GM23338 (cell line): ENCODE measurements at regions not wholly inside any gene's neighbourhood (a gene's known extent, or its start where the extent isn't known, plus 50 kb on each side); places are given as distances from the start of the nearest gene placed in this dataset.

Experiments
- ATAC-seq: fragments of 200-7000 bp; cut with Tn5 transposase; 3 replicates; pipeline ENCODE4 v1.9.1; 2020
- DNase-seq: peaks from one replicate; pipeline ENCODE4 v3.0.0-alpha.2; 2015; ENCODE audit warnings: low spot score
- H2AFZ ChIP-seq: fragments of 200-600 bp; sonication (generic); 2 replicates; pipeline ENCODE4 v1.8.0; 2016; ENCODE audit warnings: antibody characterized with exemption, mild to moderate bottlenecking, moderate library complexity
- H3F3A ChIP-seq: fragments of 200-600 bp; sonication (generic); replicated peaks from 2 replicates; pipeline ENCODE4 v1.8.0; 2017; ENCODE audit warnings: antibody characterized with exemption, mixed run types, low read depth
- H3K27ac ChIP-seq: fragments of 200-600 bp; sonication (generic); 2 replicates; pipeline ENCODE4 v1.6.1; 2016; ENCODE audit warnings: low read depth
- H3K27me3 ChIP-seq: fragments of 200-600 bp; sonication (generic); 2 replicates; pipeline ENCODE4 v1.8.0; 2016; ENCODE audit warnings: mild to moderate bottlenecking, mixed run types, moderate library complexity; ENCODE audit not compliant: insufficient read depth
- H3K36me3 ChIP-seq: fragments of 200-600 bp; sonication (generic); 2 replicates; pipeline ENCODE4 v1.8.0; 2016; ENCODE audit warnings: mild to moderate bottlenecking; ENCODE audit not compliant: insufficient read depth
- H3K4me1 ChIP-seq: fragments of 200-600 bp; sonication (generic); 2 replicates; pipeline ENCODE4 v1.8.0; 2016; ENCODE audit warnings: mild to moderate bottlenecking, moderate library complexity; ENCODE audit not compliant: insufficient read depth
- H3K4me2 ChIP-seq: fragments of 200-600 bp; sonication (generic); 2 replicates; pipeline ENCODE4 v1.7.1; 2017; ENCODE audit warnings: mixed run types
- H3K4me3 ChIP-seq: fragments of 200-600 bp; sonication (generic); 2 replicates; pipeline ENCODE4 v1.6.1; 2016; ENCODE audit warnings: mixed run types
- H3K79me2 ChIP-seq: fragments of 200-600 bp; sonication (generic); replicated peaks from 2 replicates; pipeline ENCODE4 v1.8.0; 2017; ENCODE audit warnings: mild to moderate bottlenecking; ENCODE audit not compliant: insufficient read depth
- H3K9me2 ChIP-seq: fragments of 200-600 bp; sonication (generic); 2 replicates; pipeline ENCODE4 v1.8.0; 2017; ENCODE audit not compliant: insufficient read depth
- H4K20me1 ChIP-seq: fragments of 200-600 bp; sonication (generic); replicated peaks from 2 replicates; pipeline ENCODE4 v1.8.0; 2017; ENCODE audit warnings: mild to moderate bottlenecking; ENCODE audit not compliant: insufficient read depth
- H3K27ac Mint-ChIP-seq: 2 replicates; pipeline ENCODE4 v1.8.0; 2020; ENCODE audit warnings: inconsistent platforms, mild to moderate bottlenecking, moderate library complexity, mixed read lengths
- H3K27me3 Mint-ChIP-seq: 3 replicates; pipeline ENCODE4 v1.8.0; 2022; ENCODE audit warnings: low read depth, mild to moderate bottlenecking, moderate library complexity, mixed read lengths, inconsistent platforms; ENCODE audit not compliant: insufficient read depth, poor library complexity
- H3K36me3 Mint-ChIP-seq: 3 replicates; pipeline ENCODE4 v1.8.0; 2021; ENCODE audit warnings: low read depth, mild to moderate bottlenecking, inconsistent platforms, moderate library complexity, mixed read lengths
- H3K4me1 Mint-ChIP-seq: 3 replicates; pipeline ENCODE4 v1.8.0; 2020; ENCODE audit warnings: mild to moderate bottlenecking, inconsistent platforms, mixed read lengths
- H3K4me3 Mint-ChIP-seq: 3 replicates; pipeline ENCODE4 v1.8.0; 2021; ENCODE audit warnings: moderate library complexity, mild to moderate bottlenecking, inconsistent platforms, mixed read lengths
- H3K9me3 Mint-ChIP-seq: 3 replicates; pipeline ENCODE4 v1.8.0; 2020; ENCODE audit warnings: moderate library complexity, mild to moderate bottlenecking, inconsistent platforms, mixed read lengths
- CREB1 ChIP-seq: fragments of 250-450 bp; sonication (Bioruptor Pico); IDR thresholded peaks from 2 replicates; pipeline ENCODE4 v1.5.0; 2020; ENCODE audit warnings: low read depth, mild to moderate bottlenecking, moderate library complexity
- EZH2 ChIP-seq: fragments of 200-600 bp; sonication (generic); IDR thresholded peaks from one replicate; pipeline ENCODE4 v1.8.0; 2017; ENCODE audit warnings: antibody characterized with exemption, mild to moderate bottlenecking, low read depth; ENCODE audit not compliant: unreplicated experiment
- JUNB ChIP-seq: IDR thresholded peaks from one replicate; pipeline ENCODE4 v1.6.1; 2016; ENCODE audit warnings: antibody characterized with exemption; ENCODE audit not compliant: unreplicated experiment
- NANOG ChIP-seq: IDR thresholded peaks from 2 replicates; pipeline ENCODE4 v1.6.1; 2016; ENCODE audit warnings: antibody characterized with exemption, borderline replicate concordance
- POLR2AphosphoS5 ChIP-seq: IDR thresholded peaks from 2 replicates; pipeline ENCODE4 v1.6.1; 2016; ENCODE audit warnings: antibody characterized with exemption, low read depth
- REST ChIP-seq: IDR thresholded peaks from one replicate; pipeline ENCODE4 v1.6.1; 2018; ENCODE audit warnings: antibody characterized with exemption; ENCODE audit not compliant: unreplicated experiment
- ZNF114 ChIP-seq: fragments of 250-450 bp; sonication (Bioruptor Pico); IDR thresholded peaks from 2 replicates; pipeline ENCODE4 v1.5.0; 2020; ENCODE audit warnings: mild to moderate bottlenecking, moderate library complexity
- TF ChIP-seq, protein P1 (sequence below): fragments of 250-450 bp; sonication (Bioruptor Pico); IDR thresholded peaks from 2 replicates; pipeline ENCODE4 v1.5.0; 2020; ENCODE audit warnings: mild to moderate bottlenecking, moderate library complexity
- TF ChIP-seq, protein P2 (sequence below), 2 experiments: fragments of 200-600 bp in 1 of 2; sonication (generic) in 1 of 2; conservative IDR thresholded peaks; 2 replicates each; pipeline versions ENCODE4 v1.5.1 to v1.6.1; 2016 to 2017; ENCODE audit warnings: antibody characterized with exemption in 2 of 2, low read depth in 2 of 2, mild to moderate bottlenecking in 2 of 2, moderate library complexity in 1 of 2
- TF ChIP-seq, protein P3 (sequence below): IDR thresholded peaks from 2 replicates; pipeline ENCODE4 v1.6.1; 2016; ENCODE audit warnings: antibody characterized with exemption

- no peak overlapping the region for H3K4me3 Mint-ChIP-seq
- H3K27ac Mint-ChIP-seq = no peak overlapping the region
- H3K79me2 ChIP-seq = no peaks in the 10 kb centered on the region
- DNase-seq = no peak
- H4K20me1 ChIP-seq = no peaks in the 10 kb centered on the region
- H3K36me3 ChIP-seq = no peaks in the 10 kb centered on the region
- H3F3A ChIP-seq = no peaks in the 10 kb centered on the region
- H3K27me3 ChIP-seq = no peaks in the 10 kb centered on the region
- no peaks in the 10 kb centered on the region for H3K9me2 ChIP-seq
- H3K36me3 Mint-ChIP-seq = peaks cover 5% of the 10 kb centered on the region; the same call in 2 of the 3 replicates
- H3K4me2 ChIP-seq = no peak overlapping the region
- no peak for TF ChIP-seq POLR2AphosphoS5
- TF ChIP-seq, protein P1, sequence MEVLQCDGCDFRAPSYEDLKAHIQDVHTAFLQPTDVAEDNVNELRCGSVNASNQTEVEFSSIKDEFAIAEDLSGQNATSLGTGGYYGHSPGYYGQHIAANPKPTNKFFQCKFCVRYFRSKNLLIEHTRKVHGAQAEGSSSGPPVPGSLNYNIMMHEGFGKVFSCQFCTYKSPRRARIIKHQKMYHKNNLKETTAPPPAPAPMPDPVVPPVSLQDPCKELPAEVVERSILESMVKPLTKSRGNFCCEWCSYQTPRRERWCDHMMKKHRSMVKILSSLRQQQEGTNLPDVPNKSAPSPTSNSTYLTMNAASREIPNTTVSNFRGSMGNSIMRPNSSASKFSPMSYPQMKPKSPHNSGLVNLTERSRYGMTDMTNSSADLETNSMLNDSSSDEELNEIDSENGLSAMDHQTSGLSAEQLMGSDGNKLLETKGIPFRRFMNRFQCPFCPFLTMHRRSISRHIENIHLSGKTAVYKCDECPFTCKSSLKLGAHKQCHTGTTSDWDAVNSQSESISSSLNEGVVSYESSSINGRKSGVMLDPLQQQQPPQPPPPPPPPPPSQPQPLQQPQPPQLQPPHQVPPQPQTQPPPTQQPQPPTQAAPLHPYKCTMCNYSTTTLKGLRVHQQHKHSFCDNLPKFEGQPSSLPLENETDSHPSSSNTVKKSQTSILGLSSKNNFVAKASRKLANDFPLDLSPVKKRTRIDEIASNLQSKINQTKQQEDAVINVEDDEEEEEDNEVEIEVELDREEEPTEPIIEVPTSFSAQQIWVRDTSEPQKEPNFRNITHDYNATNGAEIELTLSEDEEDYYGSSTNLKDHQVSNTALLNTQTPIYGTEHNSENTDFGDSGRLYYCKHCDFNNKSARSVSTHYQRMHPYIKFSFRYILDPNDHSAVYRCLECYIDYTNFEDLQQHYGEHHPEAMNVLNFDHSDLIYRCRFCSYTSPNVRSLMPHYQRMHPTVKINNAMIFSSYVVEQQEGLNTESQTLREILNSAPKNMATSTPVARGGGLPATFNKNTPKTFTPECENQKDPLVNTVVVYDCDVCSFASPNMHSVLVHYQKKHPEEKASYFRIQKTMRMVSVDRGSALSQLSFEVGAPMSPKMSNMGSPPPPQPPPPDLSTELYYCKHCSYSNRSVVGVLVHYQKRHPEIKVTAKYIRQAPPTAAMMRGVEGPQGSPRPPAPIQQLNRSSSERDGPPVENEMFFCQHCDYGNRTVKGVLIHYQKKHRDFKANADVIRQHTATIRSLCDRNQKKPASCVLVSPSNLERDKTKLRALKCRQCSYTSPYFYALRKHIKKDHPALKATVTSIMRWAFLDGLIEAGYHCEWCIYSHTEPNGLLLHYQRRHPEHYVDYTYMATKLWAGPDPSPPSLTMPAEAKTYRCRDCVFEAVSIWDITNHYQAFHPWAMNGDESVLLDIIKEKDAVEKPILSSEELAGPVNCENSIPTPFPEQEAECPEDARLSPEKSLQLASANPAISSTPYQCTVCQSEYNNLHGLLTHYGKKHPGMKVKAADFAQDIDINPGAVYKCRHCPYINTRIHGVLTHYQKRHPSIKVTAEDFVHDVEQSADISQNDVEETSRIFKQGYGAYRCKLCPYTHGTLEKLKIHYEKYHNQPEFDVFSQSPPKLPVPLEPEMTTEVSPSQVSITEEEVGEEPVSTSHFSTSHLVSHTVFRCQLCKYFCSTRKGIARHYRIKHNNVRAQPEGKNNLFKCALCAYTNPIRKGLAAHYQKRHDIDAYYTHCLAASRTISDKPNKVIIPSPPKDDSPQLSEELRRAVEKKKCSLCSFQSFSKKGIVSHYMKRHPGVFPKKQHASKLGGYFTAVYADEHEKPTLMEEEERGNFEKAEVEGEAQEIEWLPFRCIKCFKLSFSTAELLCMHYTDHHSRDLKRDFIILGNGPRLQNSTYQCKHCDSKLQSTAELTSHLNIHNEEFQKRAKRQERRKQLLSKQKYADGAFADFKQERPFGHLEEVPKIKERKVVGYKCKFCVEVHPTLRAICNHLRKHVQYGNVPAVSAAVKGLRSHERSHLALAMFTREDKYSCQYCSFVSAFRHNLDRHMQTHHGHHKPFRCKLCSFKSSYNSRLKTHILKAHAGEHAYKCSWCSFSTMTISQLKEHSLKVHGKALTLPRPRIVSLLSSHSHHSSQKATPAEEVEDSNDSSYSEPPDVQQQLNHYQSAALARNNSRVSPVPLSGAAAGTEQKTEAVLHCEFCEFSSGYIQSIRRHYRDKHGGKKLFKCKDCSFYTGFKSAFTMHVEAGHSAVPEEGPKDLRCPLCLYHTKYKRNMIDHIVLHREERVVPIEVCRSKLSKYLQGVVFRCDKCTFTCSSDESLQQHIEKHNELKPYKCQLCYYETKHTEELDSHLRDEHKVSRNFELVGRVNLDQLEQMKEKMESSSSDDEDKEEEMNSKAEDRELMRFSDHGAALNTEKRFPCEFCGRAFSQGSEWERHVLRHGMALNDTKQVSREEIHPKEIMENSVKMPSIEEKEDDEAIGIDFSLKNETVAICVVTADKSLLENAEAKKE (CRISPR knock-in tag) = no peak
- no peak for TF ChIP-seq REST
- TF ChIP-seq NANOG = no peak
- no peak for TF ChIP-seq EZH2
- TF ChIP-seq, protein P2, sequence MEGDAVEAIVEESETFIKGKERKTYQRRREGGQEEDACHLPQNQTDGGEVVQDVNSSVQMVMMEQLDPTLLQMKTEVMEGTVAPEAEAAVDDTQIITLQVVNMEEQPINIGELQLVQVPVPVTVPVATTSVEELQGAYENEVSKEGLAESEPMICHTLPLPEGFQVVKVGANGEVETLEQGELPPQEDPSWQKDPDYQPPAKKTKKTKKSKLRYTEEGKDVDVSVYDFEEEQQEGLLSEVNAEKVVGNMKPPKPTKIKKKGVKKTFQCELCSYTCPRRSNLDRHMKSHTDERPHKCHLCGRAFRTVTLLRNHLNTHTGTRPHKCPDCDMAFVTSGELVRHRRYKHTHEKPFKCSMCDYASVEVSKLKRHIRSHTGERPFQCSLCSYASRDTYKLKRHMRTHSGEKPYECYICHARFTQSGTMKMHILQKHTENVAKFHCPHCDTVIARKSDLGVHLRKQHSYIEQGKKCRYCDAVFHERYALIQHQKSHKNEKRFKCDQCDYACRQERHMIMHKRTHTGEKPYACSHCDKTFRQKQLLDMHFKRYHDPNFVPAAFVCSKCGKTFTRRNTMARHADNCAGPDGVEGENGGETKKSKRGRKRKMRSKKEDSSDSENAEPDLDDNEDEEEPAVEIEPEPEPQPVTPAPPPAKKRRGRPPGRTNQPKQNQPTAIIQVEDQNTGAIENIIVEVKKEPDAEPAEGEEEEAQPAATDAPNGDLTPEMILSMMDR (conservative IDR thresholded peaks at IDR 0.05; ENCODE audit: low read depth in 2 of 2) = no peak
- no peak for TF ChIP-seq ZNF114
- no peak for TF ChIP-seq CREB1 (CRISPR knock-in tag)
- TF ChIP-seq, protein P3, sequence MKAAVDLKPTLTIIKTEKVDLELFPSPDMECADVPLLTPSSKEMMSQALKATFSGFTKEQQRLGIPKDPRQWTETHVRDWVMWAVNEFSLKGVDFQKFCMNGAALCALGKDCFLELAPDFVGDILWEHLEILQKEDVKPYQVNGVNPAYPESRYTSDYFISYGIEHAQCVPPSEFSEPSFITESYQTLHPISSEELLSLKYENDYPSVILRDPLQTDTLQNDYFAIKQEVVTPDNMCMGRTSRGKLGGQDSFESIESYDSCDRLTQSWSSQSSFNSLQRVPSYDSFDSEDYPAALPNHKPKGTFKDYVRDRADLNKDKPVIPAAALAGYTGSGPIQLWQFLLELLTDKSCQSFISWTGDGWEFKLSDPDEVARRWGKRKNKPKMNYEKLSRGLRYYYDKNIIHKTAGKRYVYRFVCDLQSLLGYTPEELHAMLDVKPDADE = no peak
- no peak for TF ChIP-seq JUNB
- H2AFZ ChIP-seq = no peak overlapping the region
- no peak for ATAC-seq
- no peak overlapping the region for H3K4me3 ChIP-seq
- H3K4me1 ChIP-seq = peaks cover 12% of the 10 kb centered on the region
- H3K27me3 Mint-ChIP-seq = peaks cover 2% of the 10 kb centered on the region
- no peaks in the 10 kb centered on the region for H3K9me3 Mint-ChIP-seq
- peaks cover 10% of the 10 kb centered on the region for H3K4me1 Mint-ChIP-seq
- H3K27ac ChIP-seq = no peak overlapping the region
Observed at GRCh38 chr13:107434347-107434746, 781.0 kb downstream of the LIG4 start.
